Duodenal mucosa (tissue), 2 donors: ENCODE measurements at regions not wholly inside any gene's neighbourhood (a gene's known extent, or its start where the extent isn't known, plus 50 kb on each side); places are given as distances from the start of the nearest gene placed in this dataset.

Experiments used
- H3K27ac ChIP-seq: one replicate; pipeline ENCODE4 v1.7.0; 2013; ENCODE audit warnings: low read depth, low read length
- H3K27me3 ChIP-seq, 2 donors: one replicate each; pipeline ENCODE4 v1.7.0; 2013; ENCODE audit warnings: low read length in 2 of 2, control low read depth in 1 of 2; ENCODE audit not compliant: insufficient read depth in 2 of 2, control insufficient read depth in 1 of 2
- H3K36me3 ChIP-seq, 2 donors: one replicate each; pipeline ENCODE4 v1.7.0; 2013; ENCODE audit warnings: low read length in 2 of 2, control low read depth in 1 of 2; ENCODE audit not compliant: insufficient read depth in 2 of 2, control insufficient read depth in 1 of 2
- H3K4me1 ChIP-seq, 2 donors: one replicate each; pipeline ENCODE4 v1.7.0; 2013; ENCODE audit warnings: low read length in 2 of 2, control low read depth in 1 of 2; ENCODE audit not compliant: insufficient read depth in 2 of 2, control insufficient read depth in 1 of 2
- H3K4me3 ChIP-seq, 2 donors: one replicate each; pipeline ENCODE4 v1.7.0; 2013; ENCODE audit warnings: low read length in 2 of 2, low read depth in 1 of 2
- H3K9ac ChIP-seq, 2 donors: one replicate each; pipeline ENCODE4 v1.7.0; 2013; ENCODE audit warnings: low read length in 2 of 2, low read depth in 1 of 2
- H3K9me3 ChIP-seq, 2 donors: one replicate each; pipeline ENCODE4 v1.7.0; 2013; ENCODE audit warnings: low read length in 2 of 2, control low read depth in 1 of 2; ENCODE audit not compliant: control insufficient read depth in 1 of 2

GRCh38 chr4:125464146-125464545 lies 149.4 kb downstream of the FAT4 start:
- Histone ChIP-seq H3K4me1 (no peaks in the 10 kb centered on the region), H3K9me3 (no peaks in the 10 kb centered on the region), H3K4me3 (no peak overlapping the region), H3K36me3 (no peaks in the 10 kb centered on the region), H3K9ac (no peak overlapping the region), H3K27me3 (no peaks in the 10 kb centered on the region), H3K27ac (no peak overlapping the region)

GRCh38 chr4:125481334-125482045 lies 166.7 kb downstream of the FAT4 start:
- Histone ChIP-seq H3K36me3 (no peaks in the 10 kb centered on the region), H3K4me3 (no peak overlapping the region), H3K27me3 (no peaks in the 10 kb centered on the region), H3K4me1 (no peaks in the 10 kb centered on the region), H3K27ac (no peak overlapping the region), H3K9me3 (no peaks in the 10 kb centered on the region), H3K9ac (no peak overlapping the region)

- no peaks in the 10 kb centered on the region for H3K27me3 ChIP-seq
- no peak overlapping the region for H3K9ac ChIP-seq
- no peaks in the 10 kb centered on the region for H3K36me3 ChIP-seq
- H3K27ac ChIP-seq: no peak overlapping the region
- H3K9me3 ChIP-seq: no peaks in the 10 kb centered on the region
- no peaks in the 10 kb centered on the region for H3K4me1 ChIP-seq
- no peak overlapping the region for H3K4me3 ChIP-seq
Observed at GRCh38 chr4:125482822-125483221, 168.1 kb downstream of the FAT4 start.

GRCh38 chr4:125483278-125483677 lies 168.5 kb downstream of the FAT4 start:
- Histone ChIP-seq H3K36me3 (no peaks in the 10 kb centered on the region), H3K4me3 (no peak overlapping the region), H3K27me3 (no peaks in the 10 kb centered on the region), H3K9ac (no peak overlapping the region), H3K27ac (no peak overlapping the region), H3K4me1 (no peaks in the 10 kb centered on the region), H3K9me3 (no peaks in the 10 kb centered on the region)

GRCh38 chr4:125484912-125485311 lies 170.2 kb downstream of the FAT4 start:
- no peak overlapping the region for H3K9ac ChIP-seq
- H3K27ac ChIP-seq: no peak overlapping the region
- no peaks in the 10 kb centered on the region for H3K27me3 ChIP-seq
- no peaks in the 10 kb centered on the region for H3K4me1 ChIP-seq
- no peak overlapping the region for H3K4me3 ChIP-seq
- H3K9me3 ChIP-seq: no peaks in the 10 kb centered on the region
- no peaks in the 10 kb centered on the region for H3K36me3 ChIP-seq

GRCh38 chr4:125486351-125486750 lies 171.6 kb downstream of the FAT4 start:
- Histone ChIP-seq H3K27ac (no peak overlapping the region), H3K9me3 (no peaks in the 10 kb centered on the region)

GRCh38 chr4:125489952-125490690 lies 175.4 kb downstream of the FAT4 start:
- H3K27me3 ChIP-seq: no peaks in the 10 kb centered on the region
- H3K36me3 ChIP-seq: no peaks in the 10 kb centered on the region
- no peak overlapping the region for H3K4me3 ChIP-seq
- no peak overlapping the region for H3K27ac ChIP-seq
- H3K9me3 ChIP-seq: no peaks in the 10 kb centered on the region
- no peaks in the 10 kb centered on the region for H3K4me1 ChIP-seq
- H3K9ac ChIP-seq: no peak overlapping the region

More at GRCh38 chr4:125486351-125486750, 171.6 kb downstream of the FAT4 start:
- H3K4me3 ChIP-seq: no peak overlapping the region
- H3K27me3 ChIP-seq: no peaks in the 10 kb centered on the region
- H3K9ac ChIP-seq: no peak overlapping the region
- no peaks in the 10 kb centered on the region for H3K4me1 ChIP-seq
- no peaks in the 10 kb centered on the region for H3K36me3 ChIP-seq

- Histone ChIP-seq H3K4me1 (no peaks in the 10 kb centered on the region), H3K9me3 (no peaks in the 10 kb centered on the region), H3K9ac (no peak overlapping the region), H3K4me3 (no peak overlapping the region), H3K36me3 (no peaks in the 10 kb centered on the region), H3K27ac (no peak overlapping the region), H3K27me3 (no peaks in the 10 kb centered on the region)
Observed at GRCh38 chr4:125492957-125493356, 178.2 kb downstream of the FAT4 start.

GRCh38 chr4:125497861-125498260 lies 183.1 kb downstream of the FAT4 start:
- Histone ChIP-seq H3K4me3 (no peak overlapping the region), H3K9me3 (no peaks in the 10 kb centered on the region), H3K9ac (no peak overlapping the region), H3K36me3 (no peaks in the 10 kb centered on the region), H3K4me1 (no peaks in the 10 kb centered on the region), H3K27ac (no peak overlapping the region), H3K27me3 (no peaks in the 10 kb centered on the region)

- Histone ChIP-seq H3K4me3 (no peak overlapping the region), H3K9me3 (no peaks in the 10 kb centered on the region), H3K27me3 (no peaks in the 10 kb centered on the region), H3K9ac (no peak overlapping the region), H3K36me3 (no peaks in the 10 kb centered on the region), H3K27ac (no peak overlapping the region), H3K4me1 (no peaks in the 10 kb centered on the region)
Observed at GRCh38 chr4:125498981-125499380, 184.2 kb downstream of the FAT4 start.
